DMS53 treated with DMSO at 0.1 percent for 48 hours (cell line): ENCODE measurements at regions not wholly inside any gene's neighbourhood (a gene's known extent, or its start where the extent isn't known, plus 50 kb on each side); places are given as distances from the start of the nearest gene placed in this dataset.
"Not testable (repeated sequence)": the region's sequence is repeated elsewhere in the genome, so short reads cannot be mapped to it uniquely, and the experiment has no call there.

ENCODE experiments used
- DNase-seq: peaks from one replicate; lab custom pipeline; 2025; ENCODE audit not compliant: unreplicated experiment; lab: John Stamatoyannopoulos, UW

GRCh38 chr6:112503091-112503596, 156.0 kb downstream of the RFPL4B start:
- no peak for DNase-seq

- DNase-seq, result no peak
Observed at GRCh38 chr6:112504621-112505020, 157.5 kb downstream of the RFPL4B start.

GRCh38 chr6:112511441-112511840, 164.3 kb downstream of the RFPL4B start:
- DNase-seq, result no peak

GRCh38 chr6:112513175-112513574, 166.0 kb downstream of the RFPL4B start:
- no peak for DNase-seq

GRCh38 chr6:112522587-112522986, 175.5 kb downstream of the RFPL4B start:
- no peak for DNase-seq

- DNase-seq, result no peak
Observed at GRCh38 chr6:112524071-112524470, 176.9 kb downstream of the RFPL4B start.

- no peak for DNase-seq
Observed at GRCh38 chr6:112525749-112526148, 178.6 kb downstream of the RFPL4B start.

- no peak for DNase-seq
Observed at GRCh38 chr6:112526594-112526993, 179.5 kb downstream of the RFPL4B start.

GRCh38 chr6:112528306-112528705, 181.2 kb downstream of the RFPL4B start:
- DNase-seq, result not testable (repeated sequence)

GRCh38 chr6:112535816-112536215, 188.7 kb downstream of the RFPL4B start:
- no peak for DNase-seq

GRCh38 chr6:112539355-112539754, 192.2 kb downstream of the RFPL4B start:
- no peak for DNase-seq

- not testable (repeated sequence) for DNase-seq
Observed at GRCh38 chr6:112541847-112542246, 194.7 kb downstream of the RFPL4B start.

- DNase-seq, result not testable (repeated sequence)
Observed at GRCh38 chr6:112547321-112548085, 200.4 kb downstream of the RFPL4B start.

- no peak for DNase-seq
Observed at GRCh38 chr6:112549749-112550148, 202.6 kb downstream of the RFPL4B start.

- no peak for DNase-seq
Observed at GRCh38 chr6:112557435-112557834, 210.3 kb downstream of the RFPL4B start.

- DNase-seq, result no peak
Observed at GRCh38 chr6:112557961-112558360, 210.8 kb downstream of the RFPL4B start.

- DNase-seq, result no peak
Observed at GRCh38 chr6:112560651-112561050, 213.5 kb downstream of the RFPL4B start.

- DNase-seq, result no peak
Observed at GRCh38 chr6:112562301-112563231, 215.4 kb downstream of the RFPL4B start.

GRCh38 chr6:112563368-112563767, 216.2 kb downstream of the RFPL4B start:
- DNase-seq, result no peak

GRCh38 chr6:112568066-112568465, 220.9 kb downstream of the RFPL4B start:
- DNase-seq, result no peak

- no peak for DNase-seq
Observed at GRCh38 chr6:112571488-112572270, 224.5 kb downstream of the RFPL4B start.
